IMR-90 (cell line): ENCODE measurements at regions not wholly inside any gene's neighbourhood (a gene's known extent, or its start where the extent isn't known, plus 50 kb on each side); places are given as distances from the start of the nearest gene placed in this dataset.

Source experiments
- ATAC-seq: fragments of 200-7000 bp; cut with Tn5 transposase; 2 replicates; pipeline ENCODE4 v1.9.1; 2020; ENCODE audit warnings: low read depth, mild to moderate bottlenecking, moderate library complexity
- BruUV-seq: library from RNA; stranded (reverse); fragments of 400-500 nt; replicated peaks from 2 replicates; lab custom pipeline; 2021; lab: Mats Ljungman, UMichigan
- CTCF ChIA-PET: fragments of 300-600 bp; formaldehyde crosslinking; extraction: SDS; loops from one replicate; lab custom pipeline; 2021; ENCODE audit warnings: antibody characterized with exemption; lab: Yijun Ruan, JAX
- POLR2A ChIA-PET: fragments of 300-600 bp; sonication (Branson Sonifier 250); formaldehyde crosslinking; loops from one replicate; lab custom pipeline; 2022; ENCODE audit warnings: antibody characterized with exemption; ENCODE audit not compliant: unreplicated experiment; lab: Charles Lee
- DNase-seq: peaks from one replicate; pipeline ENCODE4 v3.0.0; 2013
- H2AFZ ChIP-seq: replicated peaks from 2 replicates; pipeline ENCODE3; 2013; ENCODE audit warnings: low read length, mild to moderate bottlenecking; ENCODE audit not compliant: poor library complexity
- H2AK5ac ChIP-seq: 2 replicates; pipeline ENCODE4 v1.6.1; 2013; ENCODE audit warnings: low read depth, low read length, inconsistent platforms
- H2AK9ac ChIP-seq: replicated peaks from 2 replicates; pipeline ENCODE3; 2013; ENCODE audit warnings: mild to moderate bottlenecking, low read depth, low read length, moderate library complexity; ENCODE audit not compliant: poor library complexity
- H2BK120ac ChIP-seq: 2 replicates; pipeline ENCODE4 v1.6.1; 2013; ENCODE audit warnings: low read depth, low read length, inconsistent platforms
- H2BK15ac ChIP-seq: 3 replicates; pipeline ENCODE4 v1.6.1; 2013; ENCODE audit warnings: low read depth, low read length, inconsistent platforms
- H2BK20ac ChIP-seq: 2 replicates; pipeline ENCODE4 v1.6.1; 2013; ENCODE audit warnings: low read depth, mild to moderate bottlenecking, inconsistent platforms, low read length, moderate library complexity
- H2BK5ac ChIP-seq: 2 replicates; pipeline ENCODE4 v1.6.1; 2013; ENCODE audit warnings: mild to moderate bottlenecking, low read depth, low read length, inconsistent platforms; ENCODE audit not compliant: poor library complexity, severe bottlenecking
- H3K14ac ChIP-seq: replicated peaks from 2 replicates; pipeline ENCODE4 v1.6.1; 2013; ENCODE audit warnings: low read depth, low read length, inconsistent platforms
- H3K18ac ChIP-seq: 2 replicates; pipeline ENCODE4 v1.6.1; 2013; ENCODE audit warnings: low read depth, low read length, control low read depth
- H3K23ac ChIP-seq: 2 replicates; pipeline ENCODE4 v1.6.1; 2013; ENCODE audit warnings: low read depth, low read length, inconsistent platforms
- H3K27ac ChIP-seq: 2 replicates; pipeline ENCODE4 v1.5.1; 2013; ENCODE audit warnings: mild to moderate bottlenecking, control low read depth, low read length; ENCODE audit not compliant: insufficient read depth
- H3K27me3 ChIP-seq: 2 replicates; pipeline ENCODE4 v1.6.1; 2013; ENCODE audit warnings: low read length; ENCODE audit not compliant: control insufficient read depth, insufficient read depth
- H3K36me3 ChIP-seq: 2 replicates; pipeline ENCODE4 v1.6.1; 2013; ENCODE audit warnings: low read length, mixed read lengths; ENCODE audit not compliant: control insufficient read depth, insufficient read depth
- H3K4ac ChIP-seq: 2 replicates; pipeline ENCODE4 v1.6.1; 2013; ENCODE audit warnings: low read depth, low read length, inconsistent platforms
- H3K4me1 ChIP-seq: 2 replicates; pipeline ENCODE4 v1.6.1; 2013; ENCODE audit warnings: low read length, mixed read lengths; ENCODE audit not compliant: control insufficient read depth, insufficient read depth
- H3K4me2 ChIP-seq: 2 replicates; pipeline ENCODE4 v1.6.1; 2013; ENCODE audit warnings: low read depth, mild to moderate bottlenecking, control low read depth, low read length, moderate library complexity
- H3K4me3 ChIP-seq: 2 replicates; pipeline ENCODE4 v1.5.1; 2013; ENCODE audit warnings: low read depth, mild to moderate bottlenecking, control low read depth, low read length, moderate library complexity; ENCODE audit not compliant: insufficient read depth
- H3K56ac ChIP-seq: 2 replicates; pipeline ENCODE4 v1.6.1; 2013; ENCODE audit warnings: low read length, inconsistent platforms; ENCODE audit not compliant: insufficient read depth; ENCODE audit errors: extremely low read depth
- H3K79me1 ChIP-seq, 2 experiments: 2 replicates each; pipeline ENCODE4 v1.6.1; 2013; ENCODE audit warnings: low read length in 2 of 2, inconsistent platforms in 1 of 2, low read depth in 1 of 2
- H3K9ac ChIP-seq: 2 replicates; pipeline ENCODE4 v1.6.1; 2013; ENCODE audit warnings: low read depth, low read length, control low read depth
- H3K9me1 ChIP-seq: 2 replicates; pipeline ENCODE4 v1.6.1; 2013; ENCODE audit warnings: low read length, inconsistent platforms; ENCODE audit not compliant: insufficient read depth
- H3K9me3 ChIP-seq: 2 replicates; pipeline ENCODE4 v1.6.1; 2013; ENCODE audit warnings: low read length; ENCODE audit not compliant: control insufficient read depth, insufficient read depth
- H4K20me1 ChIP-seq: 2 replicates; pipeline ENCODE4 v1.6.1; 2013; ENCODE audit warnings: low read length, inconsistent platforms; ENCODE audit not compliant: insufficient read depth
- H4K5ac ChIP-seq: 2 replicates; pipeline ENCODE4 v1.6.1; 2013; ENCODE audit warnings: mild to moderate bottlenecking, low read depth, low read length, control low read depth
- H4K8ac ChIP-seq, 2 experiments: 2 replicates each; pipeline ENCODE4 v1.6.1; 2013; ENCODE audit warnings: low read depth in 2 of 2, low read length in 2 of 2, control low read depth in 1 of 2, inconsistent platforms in 1 of 2
- H4K91ac ChIP-seq: 2 replicates; pipeline ENCODE4 v1.6.1; 2013; ENCODE audit warnings: low read depth, low read length, inconsistent platforms; ENCODE audit not compliant: insufficient read depth
- CEBPB ChIP-seq: IDR thresholded peaks from 2 replicates; pipeline ENCODE4 v1.6.1; 2012; ENCODE audit warnings: low read depth, low read length, improper control_type of control experiment
- CTCF ChIP-seq: conservative IDR thresholded peaks from 2 replicates; pipeline ENCODE4 v1.5.1; 2012; ENCODE audit warnings: mild to moderate bottlenecking, low read depth, low read length, improper control_type of control experiment
- MAFK ChIP-seq: IDR thresholded peaks from 2 replicates; pipeline ENCODE4 v1.6.1; 2012; ENCODE audit warnings: low read depth, low read length, improper control_type of control experiment
- RAD21 ChIP-seq: IDR thresholded peaks from 2 replicates; pipeline ENCODE4 v1.6.1; 2012; ENCODE audit warnings: low read length, improper control_type of control experiment
- USF2 ChIP-seq: fragments of 150-350 bp; IDR thresholded peaks from 2 replicates; pipeline ENCODE4 v1.6.1; 2017; ENCODE audit warnings: mild to moderate bottlenecking, antibody characterized with exemption, low read length, low read depth
- WGBS, 2 experiments: methylation state at CpG; one replicate each; pipeline versions ENCODE4 v1.1.5 to v1.1.7; 2013; ENCODE audit warnings: missing lambda C conversion rate in 2 of 2; ENCODE audit not compliant: insufficient read length in 1 of 2; ENCODE audit errors: extremely low coverage in 2 of 2; 5-methylcytosine and 5-hydroxymethylcytosine counted together
- dilution Hi-C: fragments of 300-500 bp; cut with HindIII; formaldehyde crosslinking; loops from one replicate; pipeline ENCODE4 v1.14.3; 2018; ENCODE audit warnings: low sequenced_read_pairs; ENCODE audit not compliant: unreplicated experiment
- in situ Hi-C: fragments of 300-500 bp; cut with MboI; formaldehyde crosslinking; loops from 3 replicates; pipeline ENCODE4 v1.14.3; 2019; ENCODE audit warnings: low sequenced_read_pairs, inconsistent platforms, mixed read lengths
- intact Hi-C: fragments of 100-400 bp; cut with micrococcal nuclease; formaldehyde crosslinking; loops from 2 replicates; pipeline ENCODE4 v1.10.0; 2022

GRCh38 chr11:130613396-130613795 lies 165.0 kb downstream of the ADAMTS15 start:
- Histone ChIP-seq H3K9me1 (peaks cover 18% of the 10 kb centered on the region), H4K20me1 (no peaks in the 10 kb centered on the region), H3K23ac (0 out of 2 replicates have a peak overlapping the region, but pooled peaks have one; percentile 34), H3K18ac (peak overlapping the region; percentile 54; the same call in 1 of the 2 replicates), H3K27ac (no peak overlapping the region), H2BK20ac (peak overlapping the region; percentile 82), H3K9me3 (peaks cover 3% of the 10 kb centered on the region), H3K4me2 (no peak overlapping the region), H4K5ac (peak overlapping the region; percentile 72), H3K79me1 (no peaks in the 10 kb centered on the region), H4K8ac (peak overlapping the region in 1 of 2 experiments; percentile 69; a peak in 2 of 4 replicates), H2AK9ac (no peak overlapping the region), H4K91ac (peak overlapping the region; percentile 48; the same call in 1 of the 2 replicates), H2BK5ac (peak overlapping the region; percentile 6), H2BK120ac (peak overlapping the region; percentile 84), H3K4ac (peak overlapping the region; percentile 75), H2BK15ac (peak overlapping the region; percentile 86; the same call in 2 of the 3 replicates), H3K9ac (no peak overlapping the region), H3K14ac (peak overlapping the region; percentile 46; the same call in 1 of the 2 replicates), H2AFZ (no peak overlapping the region), H3K4me3 (no peak overlapping the region), H2AK5ac (peak overlapping the region; percentile 82; the same call in 1 of the 2 replicates), H3K4me1 (peaks cover 15% of the 10 kb centered on the region), H3K36me3 (no peaks in the 10 kb centered on the region), H3K56ac (no peak overlapping the region), H3K27me3 (no peaks in the 10 kb centered on the region)
- TF ChIP-seq MAFK = no peak
- no peak for TF ChIP-seq USF2
- TF ChIP-seq CTCF = no peak
- no peak for TF ChIP-seq CEBPB
- no peak for TF ChIP-seq RAD21
- intact Hi-C loops (no loop called here), dilution Hi-C loops (no loop called here), in situ Hi-C loops (no loop called here)
- no CpG with 5 or more reads among the region's 4 CpGs for WGBS, 2 experiments
- no TSS peak for BruUV-seq
- DNase-seq = no peak
- ATAC-seq = no peak
- ChIA-PET POLR2A (no interaction called here), CTCF (no interaction called here)
